BJ (cell line): ENCODE measurements at regions not wholly inside any gene's neighbourhood (a gene's known extent, or its start where the extent isn't known, plus 50 kb on each side); places are given as distances from the start of the nearest gene placed in this dataset.
"Not testable (repeated sequence)": the region's sequence is repeated elsewhere in the genome, so short reads cannot be mapped to it uniquely, and the experiment has no call there.

Experiments used
- CTCF ChIA-PET: fragments of 350-600 bp; formaldehyde crosslinking; extraction: SDS; loops from one replicate; lab custom pipeline; 2021; ENCODE audit warnings: antibody characterized with exemption, inconsistent platforms; lab: Yijun Ruan, JAX
- POLR2A ChIA-PET: fragments of 300-600 bp; sonication (Branson Sonifier 250); formaldehyde crosslinking; extraction: SDS; loops from one replicate; lab custom pipeline; 2021; ENCODE audit warnings: antibody characterized with exemption; lab: Charles Lee
- DNase-seq: peaks from one replicate; pipeline ENCODE4 v3.0.0-alpha.2; 2011; ENCODE audit warnings: low read depth
- H3K27me3 ChIP-seq: 2 replicates; pipeline ENCODE4 v1.6.0; 2011; ENCODE audit warnings: low read length; ENCODE audit not compliant: control insufficient read depth, insufficient read depth
- H3K36me3 ChIP-seq: 2 replicates; pipeline ENCODE4 v1.5.1; 2011; ENCODE audit warnings: low read length; ENCODE audit not compliant: control insufficient read depth, insufficient read depth
- H3K4me3 ChIP-seq: 2 replicates; pipeline ENCODE4 v1.5.1; 2011; ENCODE audit warnings: low read depth, mild to moderate bottlenecking, control low read depth, low read length
- CTCF ChIP-seq: IDR thresholded peaks from 2 replicates; pipeline ENCODE4 v1.5.1; 2011; ENCODE audit warnings: low read depth, mild to moderate bottlenecking, control low read depth, inconsistent platforms, low read length, moderate library complexity; ENCODE audit not compliant: insufficient read depth

GRCh38 chr7:53358269-53358668 is 322.8 kb downstream of the POM121L12 start:
- Histone ChIP-seq H3K27me3 (no peaks in the 10 kb centered on the region), H3K36me3 (no peaks in the 10 kb centered on the region), H3K4me3 (no peak overlapping the region)
- ChIA-PET POLR2A (no interaction called here), CTCF (no interaction called here)
- no peak for TF ChIP-seq CTCF
- DNase-seq: no peak

GRCh38 chr7:53383131-53383530 is 347.7 kb downstream of the POM121L12 start:
- Histone ChIP-seq H3K4me3 (no peak overlapping the region), H3K27me3 (no peaks in the 10 kb centered on the region), H3K36me3 (no peaks in the 10 kb centered on the region)
- POLR2A ChIA-PET: no interaction called here
- CTCF ChIA-PET: no interaction called here
- TF ChIP-seq CTCF: no peak
- DNase-seq: no peak

- DNase-seq, H3K27me3 ChIP-seq, H3K36me3 ChIP-seq, H3K4me3 ChIP-seq, CTCF ChIA-PET, POLR2A ChIA-PET: not testable (repeated sequence)
These were observed 349.8 kb downstream of the POM121L12 start for GRCh38 chr7:53385239-53385638.

- no peak for DNase-seq
- no peaks in the 10 kb centered on the region for H3K36me3 ChIP-seq
- TF ChIP-seq CTCF: no peak
- ChIA-PET POLR2A (no interaction called here), CTCF (no interaction called here)
- H3K27me3 ChIP-seq: no peaks in the 10 kb centered on the region
- H3K4me3 ChIP-seq: no peak overlapping the region
These were observed 352.1 kb downstream of the POM121L12 start for GRCh38 chr7:53387515-53387914.

- Histone ChIP-seq H3K36me3 (no peaks in the 10 kb centered on the region), H3K27me3 (no peaks in the 10 kb centered on the region), H3K4me3 (no peak overlapping the region)
- ChIA-PET CTCF (no interaction called here), POLR2A (no interaction called here)
- DNase-seq: no peak
- TF ChIP-seq CTCF: no peak
These were observed 362.5 kb downstream of the POM121L12 start for GRCh38 chr7:53397911-53398310.

GRCh38 chr7:53398566-53398965 is 363.1 kb downstream of the POM121L12 start:
- no peaks in the 10 kb centered on the region for H3K36me3 ChIP-seq
- TF ChIP-seq CTCF: no peak
- no peak overlapping the region for H3K4me3 ChIP-seq
- POLR2A ChIA-PET: no interaction called here
- H3K27me3 ChIP-seq: no peaks in the 10 kb centered on the region
- CTCF ChIA-PET: no interaction called here
- DNase-seq: no peak
